Tibial nerve (tissue), 4 donors: ENCODE measurements at regions not wholly inside any gene's neighbourhood (a gene's known extent, or its start where the extent isn't known, plus 50 kb on each side); places are given as distances from the start of the nearest gene placed in this dataset.

ENCODE experiments used
- DNase-seq, 2 donors: peaks; one replicate each; pipeline ENCODE4 v3.0.0-alpha.2; 2019; ENCODE audit warnings: low spot score in 2 of 2
- H3K27ac ChIP-seq, 4 donors: fragments of 200-600 bp; sonication (generic) in 3 of 4; one replicate each; pipeline ENCODE4 v1.5.1; 2017 to 2019; ENCODE audit warnings: mild to moderate bottlenecking in 1 of 4
- H3K27me3 ChIP-seq, 2 donors: fragments of 200-600 bp; sonication (generic) in 1 of 2; one replicate each; pipeline versions ENCODE4 v1.5.1 to v1.6.0; 2017 to 2019
- H3K36me3 ChIP-seq, 3 donors: fragments of 200-600 bp; sonication (generic); one replicate each; pipeline ENCODE4 v1.5.1; 2018 to 2019
- H3K4me1 ChIP-seq, 4 donors: fragments of 200-600 bp; sonication (generic) in 3 of 4; one replicate each; pipeline ENCODE4 v1.5.1; 2017 to 2019
- H3K4me3 ChIP-seq, 4 donors: fragments of 200-600 bp; sonication (generic) in 3 of 4; one replicate each; pipeline ENCODE4 v1.5.1; 2017 to 2019; ENCODE audit warnings: mild to moderate bottlenecking in 1 of 4, moderate library complexity in 1 of 4
- H3K9me3 ChIP-seq, 4 donors: fragments of 200-600 bp; sonication (generic) in 3 of 4; one replicate each; pipeline ENCODE4 v1.5.1; 2017 to 2019
- CTCF ChIP-seq, 5 experiments: fragments of 200-600 bp in 3 of 5; fragments of 450-650 bp in 2 of 5; sonication (generic) in 3 of 5; IDR thresholded peaks; one replicate each; pipeline ENCODE4 v1.5.1; 2016 to 2019; ENCODE audit warnings: antibody characterized with exemption in 5 of 5, mild to moderate bottlenecking in 3 of 5, moderate library complexity in 2 of 5
- EP300 ChIP-seq, 2 donors: sonication (generic); formaldehyde crosslinking; IDR thresholded peaks; one replicate each; pipeline ENCODE4 v1.6.1; 2017; ENCODE audit warnings: antibody characterized with exemption in 2 of 2, mild to moderate bottlenecking in 1 of 2
- POLR2A ChIP-seq, 2 donors: fragments of 450-650 bp; IDR thresholded peaks; one replicate each; pipeline ENCODE4 v1.6.1; 2017; ENCODE audit warnings: antibody characterized with exemption in 2 of 2, mild to moderate bottlenecking in 2 of 2, moderate library complexity in 2 of 2
- WGBS, 2 donors: methylation state at CpG; one replicate each; pipeline ENCODE4 v1.1.5; 2018; 5-methylcytosine and 5-hydroxymethylcytosine counted together

- H3K36me3 ChIP-seq, result no peaks in the 10 kb centered on the region
- H3K9me3 ChIP-seq, result no peaks in the 10 kb centered on the region
- H3K4me1 ChIP-seq, result peaks cover 0 to 21% (median 1%) of the 10 kb centered on the region in 4 donors
- no peak for DNase-seq
- H3K27me3 ChIP-seq, result no peaks in the 10 kb centered on the region
- no peak for TF ChIP-seq EP300 (IDR thresholded peaks at IDR 0.05)
- TF ChIP-seq CTCF (IDR thresholded peaks at IDR 0.05), result no peak
- no peak for TF ChIP-seq POLR2A (IDR thresholded peaks at IDR 0.05)
- WGBS, 2 donors, result 96% methylated on average over 8 of the region's 8 CpGs
- no peak overlapping the region for H3K27ac ChIP-seq
- no peak overlapping the region for H3K4me3 ChIP-seq
These were observed 337.7 kb upstream of the GATB start for GRCh38 chr4:152098365-152099060.

GRCh38 chr4:152097371-152097770 is 336.6 kb upstream of the GATB start:
- TF ChIP-seq EP300 (IDR thresholded peaks at IDR 0.05), result no peak
- no peak for TF ChIP-seq POLR2A (IDR thresholded peaks at IDR 0.05)
- TF ChIP-seq CTCF (IDR thresholded peaks at IDR 0.05), result no peak
- H3K9me3 ChIP-seq, result no peaks in the 10 kb centered on the region
- WGBS, 2 donors, result 97 to 98% methylated on average over 3 of the region's 3 CpGs
- peaks cover 0 to 20% (median 1%) of the 10 kb centered on the region in 4 donors for H3K4me1 ChIP-seq
- no peak overlapping the region for H3K27ac ChIP-seq
- no peaks in the 10 kb centered on the region for H3K36me3 ChIP-seq
- DNase-seq, result no peak
- no peak overlapping the region for H3K4me3 ChIP-seq
- H3K27me3 ChIP-seq, result no peaks in the 10 kb centered on the region

GRCh38 chr4:152095701-152096070 is 334.9 kb upstream of the GATB start:
- TF ChIP-seq EP300 (IDR thresholded peaks at IDR 0.05), result no peak
- TF ChIP-seq CTCF (IDR thresholded peaks at IDR 0.05), result no peak
- no peak for TF ChIP-seq POLR2A (IDR thresholded peaks at IDR 0.05)
- Histone ChIP-seq H3K9me3 (no peaks in the 10 kb centered on the region), H3K36me3 (no peaks in the 10 kb centered on the region), H3K4me1 (peaks cover 0 to 5% (median 0%) of the 10 kb centered on the region in 4 donors), H3K27me3 (no peaks in the 10 kb centered on the region), H3K27ac (no peak overlapping the region), H3K4me3 (no peak overlapping the region)
- no peak for DNase-seq
- 93 to 100% methylated on average over 1 of the region's 1 CpG for WGBS, 2 donors

- H3K36me3 ChIP-seq, result no peaks in the 10 kb centered on the region
- 63 to 72% methylated on average over 8 of the region's 8 CpGs for WGBS, 2 donors
- H3K4me3 ChIP-seq, result no peak overlapping the region
- TF ChIP-seq CTCF (IDR thresholded peaks at IDR 0.05) (no peak), EP300 (IDR thresholded peaks at IDR 0.05) (no peak), POLR2A (IDR thresholded peaks at IDR 0.05) (no peak)
- DNase-seq, result no peak
- H3K9me3 ChIP-seq, result no peaks in the 10 kb centered on the region
- no peak overlapping the region for H3K27ac ChIP-seq
- H3K27me3 ChIP-seq, result no peaks in the 10 kb centered on the region
- H3K4me1 ChIP-seq, result no peaks in the 10 kb centered on the region
These were observed 334.3 kb upstream of the GATB start for GRCh38 chr4:152094970-152095700.

- WGBS, 2 donors, result 80 to 84% methylated on average over 3 of the region's 3 CpGs
- no peaks in the 10 kb centered on the region for H3K9me3 ChIP-seq
- TF ChIP-seq POLR2A (IDR thresholded peaks at IDR 0.05), result no peak
- no peak for TF ChIP-seq CTCF (IDR thresholded peaks at IDR 0.05)
- no peak for TF ChIP-seq EP300 (IDR thresholded peaks at IDR 0.05)
- no peaks in the 10 kb centered on the region for H3K27me3 ChIP-seq
- no peaks in the 10 kb centered on the region for H3K36me3 ChIP-seq
- DNase-seq, result no peak
- H3K4me1 ChIP-seq, result no peaks in the 10 kb centered on the region
- no peak overlapping the region for H3K4me3 ChIP-seq
- H3K27ac ChIP-seq, result no peak overlapping the region
These were observed 330.6 kb upstream of the GATB start for GRCh38 chr4:152091405-152091804.
